GM10248 (cell line): ENCODE measurements at regions not wholly inside any gene's neighbourhood (a gene's known extent, or its start where the extent isn't known, plus 50 kb on each side); places are given as distances from the start of the nearest gene placed in this dataset.

Experiments
- CTCF ChIA-PET: fragments of 300-600 bp; sonication (Branson Sonifier 250); formaldehyde crosslinking; extraction: SDS; loops from one replicate; lab custom pipeline; 2021; ENCODE audit warnings: antibody characterized with exemption; lab: Yijun Ruan, JAX
- POLR2A ChIA-PET: fragments of 350-650 bp; sonication (Branson Sonifier 250); formaldehyde crosslinking; extraction: SDS; loops from one replicate; lab custom pipeline; 2020; ENCODE audit warnings: antibody characterized with exemption; lab: Yijun Ruan, JAX
- DNase-seq: peaks from one replicate; pipeline ENCODE4 v3.0.0; 2012; ENCODE audit errors: extremely low spot score
- CTCF ChIP-seq: IDR thresholded peaks from 2 replicates; pipeline ENCODE4 v1.5.1; 2012; ENCODE audit warnings: mild to moderate bottlenecking, low read depth; ENCODE audit errors: extremely low read depth, missing control alignments, control extremely low read depth

DNA sequence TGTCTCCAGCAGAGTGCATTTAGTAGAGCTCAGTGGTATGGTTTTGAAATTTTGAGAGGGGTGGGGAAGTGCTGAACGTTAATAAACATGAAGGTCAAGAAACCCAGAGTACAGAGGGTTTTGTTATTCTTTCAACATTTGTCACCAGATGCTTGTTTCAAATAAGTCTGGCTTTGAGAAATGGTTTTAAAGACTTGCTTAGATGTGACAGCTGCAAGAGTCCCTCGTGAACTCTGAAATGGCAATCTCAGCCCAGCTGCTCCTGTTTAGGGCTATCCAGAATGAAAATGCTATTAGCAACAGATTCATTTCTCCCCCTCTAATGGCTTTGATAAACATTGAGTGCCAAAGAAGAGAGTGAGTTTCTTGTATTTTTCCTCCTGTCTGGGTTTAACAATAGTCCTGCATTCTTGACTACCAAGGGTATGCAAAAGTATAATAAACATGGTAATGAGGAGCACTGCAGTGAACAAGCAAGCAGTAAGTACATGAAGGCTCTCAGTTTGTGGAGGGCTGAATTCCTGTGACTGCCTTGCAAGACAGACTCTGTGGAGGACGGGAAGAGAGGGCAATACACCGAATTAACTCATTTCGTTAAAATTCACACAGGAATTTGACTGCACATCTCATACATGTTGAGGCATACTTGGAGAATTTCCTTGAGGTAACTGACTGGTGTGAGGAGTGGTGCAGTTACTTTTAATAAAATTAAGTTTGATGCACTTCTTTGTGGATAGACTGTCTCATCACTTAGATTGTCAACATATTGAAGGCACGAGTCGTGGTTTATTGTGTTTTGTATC lies 490.9 kb downstream of the REEP3 start:
- CTCF ChIA-PET, result no interaction called here

DNA sequence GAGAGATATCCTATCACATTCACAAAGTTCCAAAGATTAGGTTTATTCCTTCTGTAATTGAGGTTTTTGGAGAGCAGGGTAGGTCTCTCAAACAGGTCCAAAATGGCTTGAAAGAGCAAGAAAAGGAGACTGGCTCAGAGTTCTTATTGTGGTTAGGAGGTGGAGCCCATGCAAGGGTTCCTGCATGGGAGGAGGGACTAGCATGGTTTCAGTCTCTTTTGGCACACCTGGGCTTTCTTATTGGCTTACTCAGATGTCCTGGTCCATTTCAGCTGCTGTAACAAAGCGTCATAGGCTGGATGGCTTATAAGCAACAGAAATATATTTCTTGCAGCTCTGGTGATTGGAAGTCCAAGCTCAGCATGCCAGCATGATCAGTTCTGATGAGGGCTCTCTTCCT lies 493.1 kb downstream of the REEP3 start:
- no peak for DNase-seq
- POLR2A ChIA-PET, result no interaction called here
- no peak for TF ChIP-seq CTCF
- CTCF ChIA-PET, result interaction anchor here (1.6 kb wide), 1 partner anchor 37 kb away, joined by 5 read pairs; no protein-coding TSS in a partner anchor

More for the DNA sequence above, 490.9 kb downstream of the REEP3 start:
- no peak for TF ChIP-seq CTCF
- no peak for DNase-seq
- POLR2A ChIA-PET, result no interaction called here

- POLR2A ChIA-PET, result no interaction called here
- DNase-seq, result no peak
- CTCF ChIA-PET, result interaction anchor here (0.9 to 1.2 kb wide), 3 partner anchors 16 to 157 kb away, joined by 3 read pairs; no protein-coding TSS in a partner anchor
- TF ChIP-seq CTCF, result no peak
These were observed 502.8 kb downstream of the REEP3 start for GRCh38 chr10:64023926-64024470.

GRCh38 chr10:64033711-64034110 lies 512.5 kb downstream of the REEP3 start:
- no peak for DNase-seq
- no peak for TF ChIP-seq CTCF
- ChIA-PET POLR2A (no interaction called here), CTCF (interaction anchor here (4.1 kb wide), 1 partner anchor 8 kb away, joined by 26 read pairs; no protein-coding TSS in a partner anchor)

- no peak for DNase-seq
- TF ChIP-seq CTCF, result no peak
- ChIA-PET POLR2A (no interaction called here), CTCF (interaction anchor here (1.7 kb wide), 1 partner anchor 9 kb away, joined by 4 read pairs; no protein-coding TSS in a partner anchor)
These were observed 515.2 kb downstream of the REEP3 start for GRCh38 chr10:64036321-64036930.

- no peak for TF ChIP-seq CTCF
- POLR2A ChIA-PET, result no interaction called here
- no peak for DNase-seq
- CTCF ChIA-PET, result interaction anchor here (1.4 to 1.7 kb wide), 2 partner anchors 9 to 62 kb away, joined by 3 to 4 read pairs; no protein-coding TSS in a partner anchor
These were observed 516.0 kb downstream of the REEP3 start for GRCh38 chr10:64037071-64037661.
